ENCODE measurements at regions not wholly inside any gene's neighbourhood (a gene's known extent, or its start where the extent isn't known, plus 50 kb on each side); places are given as distances from the start of the nearest gene placed in this dataset.

- WGBS (ENCODE audit: insufficient coverage, low coverage, missing lambda C conversion rate): 0% methylated on average over 3 of the region's 3 CpGs
- intact Hi-C loops (cut with micrococcal nuclease): no loop called here
- FAIRE-seq (no peak), ATAC-seq (no peak), DNase-seq (ENCODE audit: extremely low read depth in 1 of 4, low spot score in 3 of 4) (no peak)
- CTCF ChIA-PET (ENCODE audit: low intra/inter-chr PET ratio): no interaction called here
- Histone ChIP-seq H3K4me3 (no peak overlapping the region), H3K4me1 (replicated peaks in 1 of 2; ENCODE audit: control insufficient read depth in 2 of 2, insufficient read depth in 2 of 2, low read length in 2 of 2) (no peaks in the 10 kb centered on the region), H3K27me3 (ENCODE audit: control insufficient read depth in 2 of 2, insufficient read depth in 2 of 2, low read length in 2 of 2) (no peaks in the 10 kb centered on the region), H4K20me1 (replicated peaks; ENCODE audit: control insufficient read depth, insufficient read depth, low read length) (no peaks in the 10 kb centered on the region), H3K36me3 (ENCODE audit: control insufficient read depth, insufficient read depth, low read length) (no peaks in the 10 kb centered on the region), H3K4me2 (ENCODE audit: insufficient read depth, low read length) (no peak overlapping the region), H3K9me1 (ENCODE audit: control insufficient read depth, insufficient read depth, low read length) (no peaks in the 10 kb centered on the region), H3K9me3 (replicated peaks; ENCODE audit: control insufficient read depth, insufficient read depth, low read depth, low read length) (no peaks in the 10 kb centered on the region), H2AFZ (ENCODE audit: low read depth, low read length) (no peak overlapping the region), H3K79me2 (ENCODE audit: control insufficient read depth, insufficient read depth, low read length) (no peaks in the 10 kb centered on the region), H3K9ac (ENCODE audit: insufficient read depth in 1 of 2, low read depth in 2 of 2, low read length in 2 of 2) (no peak overlapping the region), H3K27ac (ENCODE audit: extremely low read depth, low read depth, low read length) (no peak overlapping the region)
- POLR2A ChIA-PET: no interaction called here
- no TSS peak for BruUV-seq (replicated peaks)
- TF ChIP-seq CBX3 (IDR thresholded peaks at IDR 0.05; ENCODE audit: borderline replicate concordance in 1 of 2, low read length in 2 of 2) (no peak), RBM15 (IDR thresholded peaks at IDR 0.05; ENCODE audit: insufficient read depth, low read length) (no peak), OTX1 (CRISPR knock-in tag; IDR thresholded peaks at IDR 0.05) (no peak), NONO (IDR thresholded peaks at IDR 0.05; ENCODE audit: low read depth in 2 of 2, low read length in 1 of 2) (no peak), MYC (IDR thresholded peaks at IDR 0.05; ENCODE audit: low read depth, low read length) (no peak), MYC (CRISPR knock-in tag; IDR thresholded peaks at IDR 0.05; ENCODE audit: borderline replicate concordance, low read depth) (no peak), ZNF282 (CRISPR knock-in tag; IDR thresholded peaks at IDR 0.05) (no peak), NFIC (IDR thresholded peaks at IDR 0.05) (no peak), MTA2 (IDR thresholded peaks at IDR 0.05; ENCODE audit: low read depth) (no peak), ZNF76 (CRISPR knock-in tag; IDR thresholded peaks at IDR 0.05; ENCODE audit: borderline replicate concordance) (no peak), ZNF395 (CRISPR knock-in tag; IDR thresholded peaks at IDR 0.05) (no peak)
- TF ChIP-seq, protein P1, sequence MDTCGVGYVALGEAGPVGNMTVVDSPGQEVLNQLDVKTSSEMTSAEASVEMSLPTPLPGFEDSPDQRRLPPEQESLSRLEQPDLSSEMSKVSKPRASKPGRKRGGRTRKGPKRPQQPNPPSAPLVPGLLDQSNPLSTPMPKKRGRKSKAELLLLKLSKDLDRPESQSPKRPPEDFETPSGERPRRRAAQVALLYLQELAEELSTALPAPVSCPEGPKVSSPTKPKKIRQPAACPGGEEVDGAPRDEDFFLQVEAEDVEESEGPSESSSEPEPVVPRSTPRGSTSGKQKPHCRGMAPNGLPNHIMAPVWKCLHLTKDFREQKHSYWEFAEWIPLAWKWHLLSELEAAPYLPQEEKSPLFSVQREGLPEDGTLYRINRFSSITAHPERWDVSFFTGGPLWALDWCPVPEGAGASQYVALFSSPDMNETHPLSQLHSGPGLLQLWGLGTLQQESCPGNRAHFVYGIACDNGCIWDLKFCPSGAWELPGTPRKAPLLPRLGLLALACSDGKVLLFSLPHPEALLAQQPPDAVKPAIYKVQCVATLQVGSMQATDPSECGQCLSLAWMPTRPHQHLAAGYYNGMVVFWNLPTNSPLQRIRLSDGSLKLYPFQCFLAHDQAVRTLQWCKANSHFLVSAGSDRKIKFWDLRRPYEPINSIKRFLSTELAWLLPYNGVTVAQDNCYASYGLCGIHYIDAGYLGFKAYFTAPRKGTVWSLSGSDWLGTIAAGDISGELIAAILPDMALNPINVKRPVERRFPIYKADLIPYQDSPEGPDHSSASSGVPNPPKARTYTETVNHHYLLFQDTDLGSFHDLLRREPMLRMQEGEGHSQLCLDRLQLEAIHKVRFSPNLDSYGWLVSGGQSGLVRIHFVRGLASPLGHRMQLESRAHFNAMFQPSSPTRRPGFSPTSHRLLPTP (IDR thresholded peaks at IDR 0.05; ENCODE audit: borderline replicate concordance, extremely low read depth, insufficient read length): no peak
- in situ Hi-C loops (cut with MboI): no loop called here
Measured at GRCh38 chr21:18147678-18148077, 97.0 kb upstream of the CHODL start.
